Lower leg skin (tissue), 4 donors: ENCODE measurements at regions not wholly inside any gene's neighbourhood (a gene's known extent, or its start where the extent isn't known, plus 50 kb on each side); places are given as distances from the start of the nearest gene placed in this dataset.

Experiments
- DNase-seq, 2 donors: peaks; one replicate each; pipeline ENCODE4 v3.0.0-alpha.2; 2019; ENCODE audit warnings: low spot score in 2 of 2
- H3K4me3 ChIP-seq: fragments of 200-600 bp; sonication (generic); 2 replicates; pipeline ENCODE4 v1.5.1; 2017; ENCODE audit warnings: mild to moderate bottlenecking, low read depth; ENCODE audit not compliant: poor library complexity, severe bottlenecking
- POLR2A ChIP-seq, 2 donors: fragments of 450-650 bp; IDR thresholded peaks; one replicate each; pipeline ENCODE4 v1.6.1; 2016 to 2017; ENCODE audit warnings: antibody characterized with exemption in 2 of 2, mild to moderate bottlenecking in 1 of 2, moderate library complexity in 1 of 2
- WGBS, 2 donors: methylation state at CpG; one replicate each; pipeline ENCODE4 v1.1.5; 2018; 5-methylcytosine and 5-hydroxymethylcytosine counted together
- intact Hi-C: fragments of 100-400 bp; cut with DNase I; formaldehyde crosslinking; loops from one replicate; pipeline ENCODE4 v1.15.0; 2023; ENCODE audit warnings: low total_unique reads
- TF ChIP-seq, protein P1 (sequence below), 3 donors: fragments of 450-650 bp; IDR thresholded peaks; one replicate each; pipeline ENCODE4 v1.5.1; 2016; ENCODE audit warnings: antibody characterized with exemption in 3 of 3, mild to moderate bottlenecking in 3 of 3, moderate library complexity in 2 of 3

DNA sequence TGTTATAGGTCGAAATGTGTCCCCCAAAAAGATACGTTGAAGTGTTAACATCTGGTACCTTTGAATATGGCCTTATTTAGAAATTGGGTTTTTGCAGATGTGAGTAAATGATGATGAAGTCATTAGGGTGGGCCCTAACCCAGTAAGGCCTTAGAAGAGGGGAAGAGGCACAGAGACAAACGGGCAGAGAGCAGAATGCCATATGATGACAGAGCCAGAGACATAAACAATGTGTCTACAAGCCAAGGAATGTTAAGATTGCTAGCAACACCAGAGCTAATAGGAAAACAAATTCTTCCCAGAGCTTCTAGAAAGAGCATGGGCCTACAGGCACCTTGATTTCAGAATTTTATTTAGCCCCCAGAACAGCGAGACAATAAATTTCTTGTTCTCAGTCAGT lies 693.1 kb upstream of the NECTIN3 start:
- intact Hi-C loops = no loop called here
- 69 to 75% methylated on average over 4 of the region's 4 CpGs for WGBS, 2 donors
- DNase-seq = no peak
- no peak for TF ChIP-seq POLR2A (IDR thresholded peaks at IDR 0.05)
- TF ChIP-seq, protein P1, sequence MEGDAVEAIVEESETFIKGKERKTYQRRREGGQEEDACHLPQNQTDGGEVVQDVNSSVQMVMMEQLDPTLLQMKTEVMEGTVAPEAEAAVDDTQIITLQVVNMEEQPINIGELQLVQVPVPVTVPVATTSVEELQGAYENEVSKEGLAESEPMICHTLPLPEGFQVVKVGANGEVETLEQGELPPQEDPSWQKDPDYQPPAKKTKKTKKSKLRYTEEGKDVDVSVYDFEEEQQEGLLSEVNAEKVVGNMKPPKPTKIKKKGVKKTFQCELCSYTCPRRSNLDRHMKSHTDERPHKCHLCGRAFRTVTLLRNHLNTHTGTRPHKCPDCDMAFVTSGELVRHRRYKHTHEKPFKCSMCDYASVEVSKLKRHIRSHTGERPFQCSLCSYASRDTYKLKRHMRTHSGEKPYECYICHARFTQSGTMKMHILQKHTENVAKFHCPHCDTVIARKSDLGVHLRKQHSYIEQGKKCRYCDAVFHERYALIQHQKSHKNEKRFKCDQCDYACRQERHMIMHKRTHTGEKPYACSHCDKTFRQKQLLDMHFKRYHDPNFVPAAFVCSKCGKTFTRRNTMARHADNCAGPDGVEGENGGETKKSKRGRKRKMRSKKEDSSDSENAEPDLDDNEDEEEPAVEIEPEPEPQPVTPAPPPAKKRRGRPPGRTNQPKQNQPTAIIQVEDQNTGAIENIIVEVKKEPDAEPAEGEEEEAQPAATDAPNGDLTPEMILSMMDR (IDR thresholded peaks at IDR 0.05) = no peak
- no peak overlapping the region for H3K4me3 ChIP-seq

DNA sequence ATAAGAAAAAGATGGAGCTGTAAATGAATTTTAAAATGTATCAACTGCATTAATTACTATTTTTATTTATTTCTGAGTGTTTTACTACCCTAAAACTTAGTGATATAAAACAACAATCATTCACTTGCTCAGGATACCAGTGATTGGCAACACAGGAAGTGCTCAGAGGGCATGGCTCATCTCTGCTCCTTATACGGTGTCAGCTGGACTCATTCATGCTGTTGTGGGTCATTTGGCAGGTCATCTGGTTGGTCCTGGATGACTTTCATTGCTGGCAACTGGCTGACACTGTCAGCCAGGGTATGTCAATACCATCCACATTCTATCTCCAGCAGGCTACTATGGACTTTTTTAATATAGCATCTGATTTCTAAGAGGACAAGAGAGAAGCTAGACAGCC lies 689.6 kb upstream of the NECTIN3 start:
- no peak overlapping the region for H3K4me3 ChIP-seq
- 59 to 65% methylated on average over 1 of the region's 1 CpG for WGBS, 2 donors
- TF ChIP-seq POLR2A (IDR thresholded peaks at IDR 0.05) = no peak
- TF ChIP-seq, protein P1 (IDR thresholded peaks at IDR 0.05) = no peak
- intact Hi-C loops = no loop called here
- DNase-seq = no peak

DNA sequence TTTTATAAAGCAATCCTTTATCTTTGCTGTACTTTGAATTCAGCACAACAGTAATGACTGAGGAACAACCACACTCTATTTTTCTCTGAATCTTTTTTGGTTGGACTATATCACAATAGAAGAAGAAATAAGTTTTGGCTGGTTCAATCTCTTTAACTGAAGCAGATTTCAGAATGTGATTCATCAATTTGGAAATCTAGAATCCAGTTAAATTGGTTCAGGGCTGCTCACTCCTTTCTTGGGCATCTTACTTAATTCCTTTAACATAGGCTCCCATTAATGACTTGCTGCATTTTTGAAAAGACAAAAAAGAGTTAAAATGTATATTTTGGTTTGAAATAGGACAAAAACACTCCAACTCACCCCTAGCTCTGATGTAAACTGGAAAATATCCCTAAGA lies 688.3 kb upstream of the NECTIN3 start:
- TF ChIP-seq POLR2A (IDR thresholded peaks at IDR 0.05) = no peak
- TF ChIP-seq, protein P1 (IDR thresholded peaks at IDR 0.05) = no peak
- DNase-seq = no peak
- no peak overlapping the region for H3K4me3 ChIP-seq
- intact Hi-C loops = no loop called here

DNA sequence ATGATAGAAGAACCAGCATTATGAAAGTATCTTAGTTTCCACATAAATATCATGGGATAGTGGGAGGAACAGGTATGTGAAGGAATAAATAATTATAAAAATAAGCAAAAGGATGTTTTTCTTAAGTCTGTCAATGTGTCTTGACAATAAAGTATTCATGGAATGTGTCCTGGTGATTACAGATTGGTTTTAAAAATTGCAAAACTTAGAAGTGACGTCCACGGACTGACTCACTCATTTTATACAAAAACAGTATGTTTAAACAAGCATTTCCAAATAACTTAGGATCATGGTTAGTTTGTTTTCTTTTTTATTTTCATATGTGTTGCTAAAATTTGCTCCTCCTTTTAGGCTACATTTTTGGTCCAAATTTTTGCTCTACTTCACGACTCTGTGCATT lies 687.0 kb upstream of the NECTIN3 start:
- intact Hi-C loops = no loop called here
- TF ChIP-seq, protein P1 (IDR thresholded peaks at IDR 0.05) = no peak
- TF ChIP-seq POLR2A (IDR thresholded peaks at IDR 0.05) = no peak
- 69 to 75% methylated on average over 3 of the region's 3 CpGs for WGBS, 2 donors
- no peak overlapping the region for H3K4me3 ChIP-seq
- DNase-seq = no peak

DNA sequence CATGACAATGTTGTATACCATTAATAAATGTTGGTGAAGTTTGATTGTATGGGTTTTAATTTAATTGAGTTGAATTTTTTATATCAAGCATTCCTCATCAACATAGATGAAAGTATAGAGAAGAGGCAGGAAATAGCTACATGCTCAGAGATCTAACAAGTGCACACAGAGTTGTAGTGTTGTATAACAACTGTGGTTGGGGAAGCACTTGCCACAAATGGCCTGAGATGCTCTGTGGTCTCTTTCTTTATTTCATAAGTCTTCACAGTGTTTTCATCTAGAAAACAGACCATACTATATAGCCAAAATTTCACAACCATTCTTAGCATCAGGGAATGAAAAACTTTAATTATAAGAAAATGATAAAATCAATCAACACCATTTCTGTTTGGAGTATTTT lies 682.6 kb upstream of the NECTIN3 start:
- intact Hi-C loops = no loop called here
- no peak overlapping the region for H3K4me3 ChIP-seq
- DNase-seq = no peak
- no peak for TF ChIP-seq POLR2A (IDR thresholded peaks at IDR 0.05)
- TF ChIP-seq, protein P1 (IDR thresholded peaks at IDR 0.05) = no peak

DNA sequence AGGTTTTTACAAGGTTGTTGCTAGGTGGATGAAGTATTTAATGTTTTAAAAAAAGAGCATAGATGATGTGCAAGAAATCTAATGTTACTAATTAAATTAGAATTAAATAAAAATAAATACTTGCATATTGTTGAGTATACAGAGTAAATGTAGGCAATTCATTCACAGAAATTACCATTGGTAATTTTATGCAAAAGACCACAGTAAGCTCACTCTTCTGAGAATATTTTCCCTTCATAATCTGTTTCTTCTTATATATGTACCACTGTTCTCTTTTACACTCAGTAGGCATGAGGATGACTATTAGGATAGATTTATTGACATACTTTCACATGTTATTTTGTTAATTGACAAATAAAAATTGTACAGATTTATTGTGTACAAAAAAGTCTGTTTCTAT lies 681.2 kb upstream of the NECTIN3 start:
- TF ChIP-seq, protein P1 (IDR thresholded peaks at IDR 0.05) = no peak
- no peak for TF ChIP-seq POLR2A (IDR thresholded peaks at IDR 0.05)
- no peak for DNase-seq
- intact Hi-C loops = no loop called here
- no peak overlapping the region for H3K4me3 ChIP-seq
